ENCODE measurements at regions not wholly inside any gene's neighbourhood (a gene's known extent, or its start where the extent isn't known, plus 50 kb on each side); places are given as distances from the start of the nearest gene placed in this dataset.

GRCh38 chr6:149221774-149222070, 95.8 kb upstream of the TAB2 start:
- TF ChIP-seq, protein P1, sequence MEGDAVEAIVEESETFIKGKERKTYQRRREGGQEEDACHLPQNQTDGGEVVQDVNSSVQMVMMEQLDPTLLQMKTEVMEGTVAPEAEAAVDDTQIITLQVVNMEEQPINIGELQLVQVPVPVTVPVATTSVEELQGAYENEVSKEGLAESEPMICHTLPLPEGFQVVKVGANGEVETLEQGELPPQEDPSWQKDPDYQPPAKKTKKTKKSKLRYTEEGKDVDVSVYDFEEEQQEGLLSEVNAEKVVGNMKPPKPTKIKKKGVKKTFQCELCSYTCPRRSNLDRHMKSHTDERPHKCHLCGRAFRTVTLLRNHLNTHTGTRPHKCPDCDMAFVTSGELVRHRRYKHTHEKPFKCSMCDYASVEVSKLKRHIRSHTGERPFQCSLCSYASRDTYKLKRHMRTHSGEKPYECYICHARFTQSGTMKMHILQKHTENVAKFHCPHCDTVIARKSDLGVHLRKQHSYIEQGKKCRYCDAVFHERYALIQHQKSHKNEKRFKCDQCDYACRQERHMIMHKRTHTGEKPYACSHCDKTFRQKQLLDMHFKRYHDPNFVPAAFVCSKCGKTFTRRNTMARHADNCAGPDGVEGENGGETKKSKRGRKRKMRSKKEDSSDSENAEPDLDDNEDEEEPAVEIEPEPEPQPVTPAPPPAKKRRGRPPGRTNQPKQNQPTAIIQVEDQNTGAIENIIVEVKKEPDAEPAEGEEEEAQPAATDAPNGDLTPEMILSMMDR (IDR thresholded peaks at IDR 0.05; ENCODE audit: low read length): no peak
- no peak for TF ChIP-seq EZH2 (IDR thresholded peaks at IDR 0.05; ENCODE audit: borderline replicate concordance, low read length)
